ENCODE measurements at regions not wholly inside any gene's neighbourhood (a gene's known extent, or its start where the extent isn't known, plus 50 kb on each side); places are given as distances from the start of the nearest gene placed in this dataset.

- no peak overlapping the region for H3K27ac ChIP-seq (ENCODE audit: low read depth, low read length)
- WGBS (ENCODE audit: insufficient coverage): 100% methylated on average over 2 of the region's 2 CpGs
- H3K9me3 ChIP-seq (ENCODE audit: control insufficient read depth, insufficient read depth, low read length): no peaks in the 10 kb centered on the region
- H3K27me3 ChIP-seq (ENCODE audit: control insufficient read depth, insufficient read depth, low read length): no peaks in the 10 kb centered on the region
- H3K4me1 ChIP-seq (ENCODE audit: control insufficient read depth, insufficient read depth, low read length): peaks cover under 1% of the 10 kb centered on the region
- H3K36me3 ChIP-seq (ENCODE audit: control insufficient read depth, insufficient read depth, low read length): no peaks in the 10 kb centered on the region
- no peak overlapping the region for H3K4me3 ChIP-seq (ENCODE audit: low read depth, low read length)
- DNase-seq (ENCODE audit: low read depth in 4 of 6, low spot score in 6 of 6): no peak
These were observed 310.9 kb downstream of the ACTL7B start for GRCh38 chr9:108544866-108545265.

GRCh38 chr9:108543251-108543778 is 312.5 kb downstream of the ACTL7B start:
- Histone ChIP-seq H3K36me3 (ENCODE audit: control insufficient read depth, insufficient read depth, low read length) (no peaks in the 10 kb centered on the region), H3K27me3 (ENCODE audit: control insufficient read depth, insufficient read depth, low read length) (no peaks in the 10 kb centered on the region), H3K27ac (ENCODE audit: low read depth, low read length) (no peak overlapping the region), H3K9me3 (ENCODE audit: control insufficient read depth, insufficient read depth, low read length) (no peaks in the 10 kb centered on the region), H3K4me3 (ENCODE audit: low read depth, low read length) (no peak overlapping the region), H3K4me1 (ENCODE audit: control insufficient read depth, insufficient read depth, low read length) (no peaks in the 10 kb centered on the region)
- 53% methylated on average over 2 of the region's 5 CpGs for WGBS (ENCODE audit: insufficient coverage)
- DNase-seq (ENCODE audit: low read depth in 4 of 6, low spot score in 6 of 6): no peak

GRCh38 chr9:108537756-108538155 is 318.0 kb downstream of the ACTL7B start:
- Histone ChIP-seq H3K9me3 (ENCODE audit: control insufficient read depth, insufficient read depth, low read length) (no peaks in the 10 kb centered on the region), H3K27ac (ENCODE audit: low read depth, low read length) (no peak overlapping the region), H3K36me3 (ENCODE audit: control insufficient read depth, insufficient read depth, low read length) (no peaks in the 10 kb centered on the region), H3K4me1 (ENCODE audit: control insufficient read depth, insufficient read depth, low read length) (no peaks in the 10 kb centered on the region), H3K27me3 (ENCODE audit: control insufficient read depth, insufficient read depth, low read length) (no peaks in the 10 kb centered on the region), H3K4me3 (ENCODE audit: low read depth, low read length) (no peak overlapping the region)
- DNase-seq (ENCODE audit: low read depth in 4 of 6, low spot score in 6 of 6): no peak
- 75% methylated on average over 2 of the region's 7 CpGs for WGBS (ENCODE audit: insufficient coverage)

- H3K9me3 ChIP-seq (ENCODE audit: control insufficient read depth, insufficient read depth, low read length): no peaks in the 10 kb centered on the region
- no peaks in the 10 kb centered on the region for H3K4me1 ChIP-seq (ENCODE audit: control insufficient read depth, insufficient read depth, low read length)
- 100% methylated on average over 2 of the region's 2 CpGs for WGBS (ENCODE audit: insufficient coverage)
- no peak overlapping the region for H3K27ac ChIP-seq (ENCODE audit: low read depth, low read length)
- H3K27me3 ChIP-seq (ENCODE audit: control insufficient read depth, insufficient read depth, low read length): no peaks in the 10 kb centered on the region
- DNase-seq (ENCODE audit: low read depth in 4 of 6, low spot score in 6 of 6): no peak
- no peaks in the 10 kb centered on the region for H3K36me3 ChIP-seq (ENCODE audit: control insufficient read depth, insufficient read depth, low read length)
- no peak overlapping the region for H3K4me3 ChIP-seq (ENCODE audit: low read depth, low read length)
These were observed 318.8 kb downstream of the ACTL7B start for GRCh38 chr9:108536836-108537601.

- whole genome bisulfite sequencing (ENCODE audit: insufficient coverage): 89% methylated on average over 3 of the region's 3 CpGs
- H3K9me3 ChIP-seq (ENCODE audit: control insufficient read depth, insufficient read depth, low read length): no peaks in the 10 kb centered on the region
- no peaks in the 10 kb centered on the region for H3K36me3 ChIP-seq (ENCODE audit: control insufficient read depth, insufficient read depth, low read length)
- no peak overlapping the region for H3K4me3 ChIP-seq (ENCODE audit: low read depth, low read length)
- no peaks in the 10 kb centered on the region for H3K27me3 ChIP-seq (ENCODE audit: control insufficient read depth, insufficient read depth, low read length)
- H3K27ac ChIP-seq (ENCODE audit: low read depth, low read length): no peak overlapping the region
- no peak for DNase-seq (ENCODE audit: low read depth in 4 of 6, low spot score in 6 of 6)
- H3K4me1 ChIP-seq (ENCODE audit: control insufficient read depth, insufficient read depth, low read length): no peaks in the 10 kb centered on the region
These were observed 320.3 kb downstream of the ACTL7B start for GRCh38 chr9:108535526-108535925.

GRCh38 chr9:108534741-108535140 is 321.0 kb downstream of the ACTL7B start:
- H3K4me3 ChIP-seq (ENCODE audit: low read depth, low read length): no peak overlapping the region
- no peaks in the 10 kb centered on the region for H3K36me3 ChIP-seq (ENCODE audit: control insufficient read depth, insufficient read depth, low read length)
- no peak for DNase-seq (ENCODE audit: low read depth in 4 of 6, low spot score in 6 of 6)
- H3K4me1 ChIP-seq (ENCODE audit: control insufficient read depth, insufficient read depth, low read length): no peaks in the 10 kb centered on the region
- no peak overlapping the region for H3K27ac ChIP-seq (ENCODE audit: low read depth, low read length)
- 94% methylated on average over 2 of the region's 2 CpGs for WGBS (ENCODE audit: insufficient coverage)
- no peaks in the 10 kb centered on the region for H3K27me3 ChIP-seq (ENCODE audit: control insufficient read depth, insufficient read depth, low read length)
- no peaks in the 10 kb centered on the region for H3K9me3 ChIP-seq (ENCODE audit: control insufficient read depth, insufficient read depth, low read length)

- 98% methylated on average over 29 of the region's 29 CpGs for WGBS (ENCODE audit: insufficient coverage)
- H3K4me3 ChIP-seq (ENCODE audit: low read depth, low read length): no peak overlapping the region
- no peaks in the 10 kb centered on the region for H3K27me3 ChIP-seq (ENCODE audit: control insufficient read depth, insufficient read depth, low read length)
- H3K9me3 ChIP-seq (ENCODE audit: control insufficient read depth, insufficient read depth, low read length): no peaks in the 10 kb centered on the region
- no peak overlapping the region for H3K27ac ChIP-seq (ENCODE audit: low read depth, low read length)
- no peaks in the 10 kb centered on the region for H3K36me3 ChIP-seq (ENCODE audit: control insufficient read depth, insufficient read depth, low read length)
- no peaks in the 10 kb centered on the region for H3K4me1 ChIP-seq (ENCODE audit: control insufficient read depth, insufficient read depth, low read length)
- DNase-seq (ENCODE audit: low read depth in 4 of 6, low spot score in 6 of 6): no peak
These were observed 325.6 kb downstream of the ACTL7B start for GRCh38 chr9:108530141-108530540.

GRCh38 chr9:108528231-108528630 is 327.6 kb downstream of the ACTL7B start:
- H3K27me3 ChIP-seq (ENCODE audit: control insufficient read depth, insufficient read depth, low read length): no peaks in the 10 kb centered on the region
- no peaks in the 10 kb centered on the region for H3K36me3 ChIP-seq (ENCODE audit: control insufficient read depth, insufficient read depth, low read length)
- no peaks in the 10 kb centered on the region for H3K4me1 ChIP-seq (ENCODE audit: control insufficient read depth, insufficient read depth, low read length)
- no peak for DNase-seq (ENCODE audit: low read depth in 4 of 6, low spot score in 6 of 6)
- no peak overlapping the region for H3K27ac ChIP-seq (ENCODE audit: low read depth, low read length)
- no peaks in the 10 kb centered on the region for H3K9me3 ChIP-seq (ENCODE audit: control insufficient read depth, insufficient read depth, low read length)
- 89% methylated on average over 4 of the region's 5 CpGs for WGBS (ENCODE audit: insufficient coverage)
- no peak overlapping the region for H3K4me3 ChIP-seq (ENCODE audit: low read depth, low read length)

GRCh38 chr9:108526518-108526917 is 329.3 kb downstream of the ACTL7B start:
- DNase-seq (ENCODE audit: low read depth in 4 of 6, low spot score in 6 of 6): no peak
- H3K27me3 ChIP-seq (ENCODE audit: control insufficient read depth, insufficient read depth, low read length): no peaks in the 10 kb centered on the region
- H3K9me3 ChIP-seq (ENCODE audit: control insufficient read depth, insufficient read depth, low read length): no peaks in the 10 kb centered on the region
- H3K36me3 ChIP-seq (ENCODE audit: control insufficient read depth, insufficient read depth, low read length): no peaks in the 10 kb centered on the region
- H3K4me1 ChIP-seq (ENCODE audit: control insufficient read depth, insufficient read depth, low read length): no peaks in the 10 kb centered on the region
- WGBS (ENCODE audit: insufficient coverage): 100% methylated on average over 1 of the region's 1 CpG
- no peak overlapping the region for H3K4me3 ChIP-seq (ENCODE audit: low read depth, low read length)
- H3K27ac ChIP-seq (ENCODE audit: low read depth, low read length): no peak overlapping the region

- no peak for DNase-seq (ENCODE audit: low read depth in 4 of 6, low spot score in 6 of 6)
- Histone ChIP-seq H3K4me1 (ENCODE audit: control insufficient read depth, insufficient read depth, low read length) (no peaks in the 10 kb centered on the region), H3K27ac (ENCODE audit: low read depth, low read length) (no peak overlapping the region), H3K36me3 (ENCODE audit: control insufficient read depth, insufficient read depth, low read length) (no peaks in the 10 kb centered on the region), H3K9me3 (ENCODE audit: control insufficient read depth, insufficient read depth, low read length) (no peaks in the 10 kb centered on the region), H3K27me3 (ENCODE audit: control insufficient read depth, insufficient read depth, low read length) (no peaks in the 10 kb centered on the region), H3K4me3 (ENCODE audit: low read depth, low read length) (no peak overlapping the region)
- WGBS (ENCODE audit: insufficient coverage): 100% methylated on average over 4 of the region's 4 CpGs
These were observed 330.6 kb downstream of the ACTL7B start for GRCh38 chr9:108525186-108525585.
